Urinary bladder (tissue), 3 donors: ENCODE measurements at regions not wholly inside any gene's neighbourhood (a gene's known extent, or its start where the extent isn't known, plus 50 kb on each side); places are given as distances from the start of the nearest gene placed in this dataset.

ENCODE experiments used
- DNase-seq: peaks from one replicate; pipeline ENCODE4 v3.0.0-alpha.2; 2015; ENCODE audit errors: extremely low spot score
- H3K27ac ChIP-seq: one replicate; pipeline ENCODE4 v1.5.1; 2013; ENCODE audit warnings: low read depth, mild to moderate bottlenecking, moderate library complexity
- H3K36me3 ChIP-seq: one replicate; pipeline ENCODE4 v1.6.1; 2013; ENCODE audit warnings: mild to moderate bottlenecking, moderate library complexity; ENCODE audit not compliant: insufficient read depth
- H3K4me1 ChIP-seq: one replicate; pipeline ENCODE4 v1.6.1; 2013; ENCODE audit warnings: mild to moderate bottlenecking, moderate library complexity; ENCODE audit not compliant: insufficient read depth
- H3K4me3 ChIP-seq: one replicate; pipeline ENCODE4 v1.5.1; 2013; ENCODE audit warnings: low read depth, low read length
- WGBS: extraction: QIAGEN DNeasy Blood & Tissue Kit; methylation state at CpG from one replicate; pipeline ENCODE4 v1.1.7; 2013; 5-methylcytosine and 5-hydroxymethylcytosine counted together
- donor health status: healthy with polysubstance abuse.
- donor health status: healthy.

DNA sequence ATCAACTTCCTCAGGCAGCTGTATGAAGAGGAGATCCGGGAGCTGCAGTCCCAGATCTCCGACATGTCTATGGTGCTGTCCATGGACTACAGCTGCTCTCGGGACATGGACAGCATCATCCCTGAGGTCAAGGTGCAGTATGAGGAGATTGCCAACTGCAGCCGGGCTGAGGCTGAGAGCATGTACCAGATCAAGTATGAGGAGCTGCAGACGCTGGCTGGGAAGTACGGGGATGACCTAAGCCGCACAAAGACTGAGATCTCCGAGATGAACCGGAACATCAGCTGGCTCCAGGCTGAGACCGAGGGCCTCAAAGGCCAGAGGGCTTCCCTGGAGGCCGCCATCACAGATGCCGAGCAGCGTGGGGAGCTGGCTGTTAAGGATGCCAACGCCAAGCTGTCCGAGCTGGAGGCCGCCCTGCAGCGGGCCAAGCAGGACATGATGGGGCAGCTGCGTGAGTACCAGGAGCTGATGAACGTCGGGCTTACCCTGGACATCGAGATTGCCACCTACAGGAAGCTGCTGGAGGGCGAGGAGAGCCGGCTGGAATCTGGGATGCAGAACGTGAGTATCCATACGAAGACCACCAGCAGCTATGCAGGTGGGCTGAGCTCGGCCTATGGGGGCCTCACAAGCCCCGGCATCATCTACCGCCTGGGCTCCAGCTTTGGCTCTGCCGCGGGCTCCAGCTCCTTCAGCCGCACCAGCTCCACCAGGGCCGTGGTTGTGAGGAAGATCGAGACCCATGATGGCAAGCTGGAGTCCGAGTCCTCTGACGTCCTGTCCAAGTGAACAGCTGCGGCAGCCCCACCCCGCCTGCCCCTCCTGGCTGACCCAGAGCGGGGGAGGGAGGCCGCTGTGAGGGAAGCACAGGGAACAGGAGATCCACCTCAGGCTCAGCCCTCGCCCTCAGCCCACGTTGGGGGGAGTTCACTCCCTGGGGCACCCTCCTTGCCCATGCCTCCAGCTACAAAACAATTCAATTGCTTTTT, 84.0 kb downstream of the SEC61B start:
- Histone ChIP-seq H3K27ac (no peak overlapping the region), H3K4me1 (no peaks in the 10 kb centered on the region), H3K36me3 (no peaks in the 10 kb centered on the region), H3K4me3 (no peak overlapping the region)
- WGBS, result 88% methylated on average over 41 of the region's 41 CpGs
- DNase-seq, result no peak

DNA sequence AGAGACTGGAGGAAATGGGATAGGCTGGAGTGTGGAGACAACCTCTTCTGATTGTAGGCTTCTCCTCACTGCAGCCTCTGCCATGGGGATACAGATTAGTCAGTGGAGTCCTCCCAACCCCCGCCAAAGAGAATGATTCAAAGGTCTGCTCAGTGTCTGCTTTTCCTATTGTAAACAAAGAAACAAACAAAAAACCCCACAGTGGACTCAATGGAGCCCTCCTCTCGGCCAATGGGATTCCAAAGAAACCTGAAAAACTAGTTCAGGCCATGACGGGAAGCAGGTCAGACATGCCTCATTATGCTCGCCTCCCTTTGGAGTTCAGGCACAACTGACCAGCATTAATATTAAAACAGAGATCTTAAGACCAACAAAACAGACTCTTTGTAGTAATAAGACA, 85.8 kb downstream of the SEC61B start:
- H3K27ac ChIP-seq, result no peak overlapping the region
- no peak overlapping the region for H3K4me3 ChIP-seq
- no peak for DNase-seq
- 53% methylated on average over 4 of the region's 4 CpGs for WGBS
- H3K36me3 ChIP-seq, result no peaks in the 10 kb centered on the region
- no peaks in the 10 kb centered on the region for H3K4me1 ChIP-seq

DNA sequence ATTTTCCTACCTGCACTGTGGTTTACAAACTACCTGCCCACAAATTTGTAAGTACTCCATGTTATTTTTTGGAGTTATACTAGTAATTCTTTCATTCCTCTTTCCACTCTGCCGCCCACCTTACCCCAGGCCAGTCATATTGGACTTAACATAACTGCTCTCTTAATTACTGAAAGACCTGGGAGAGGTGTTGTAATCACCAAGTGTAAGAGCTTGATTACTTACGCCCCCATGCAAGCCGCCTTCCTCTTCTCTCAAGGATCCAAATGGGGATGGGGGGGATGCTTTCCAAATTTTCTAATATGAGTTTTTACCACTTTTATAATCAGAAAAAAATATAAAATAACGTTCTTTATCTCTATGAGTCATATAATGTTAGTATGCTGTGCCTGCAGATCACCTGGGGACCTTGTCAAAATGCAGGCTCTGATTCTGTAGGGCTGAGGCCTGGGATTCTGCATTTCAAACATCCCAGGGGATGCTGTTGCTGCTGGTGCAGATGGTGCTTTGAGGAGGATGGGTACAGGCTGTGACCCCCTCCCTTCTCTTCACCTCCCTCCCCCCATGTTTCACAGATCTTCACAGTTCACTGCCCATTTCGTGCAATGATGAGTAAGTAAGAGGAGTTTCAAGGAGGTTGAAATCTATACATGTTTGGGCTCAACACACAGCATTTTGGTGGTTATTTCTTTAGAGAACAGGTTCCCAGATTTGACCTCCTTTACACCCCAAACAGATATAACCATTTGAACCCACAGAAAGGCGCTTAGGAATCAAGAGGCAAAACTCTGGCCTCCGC, 87.3 kb downstream of the SEC61B start:
- no peak for DNase-seq

GRCh38 chr9:99312736-99313135, 90.7 kb downstream of the SEC61B start:
- H3K27ac ChIP-seq, result no peak overlapping the region
- no peaks in the 10 kb centered on the region for H3K36me3 ChIP-seq
- 78% methylated on average over 2 of the region's 2 CpGs for WGBS
- no peaks in the 10 kb centered on the region for H3K4me1 ChIP-seq
- no peak overlapping the region for H3K4me3 ChIP-seq
- no peak for DNase-seq

More for the DNA sequence above, 87.3 kb downstream of the SEC61B start:
- Histone ChIP-seq H3K4me1 (no peaks in the 10 kb centered on the region), H3K27ac (no peak overlapping the region), H3K4me3 (no peak overlapping the region), H3K36me3 (no peaks in the 10 kb centered on the region)
- 88% methylated on average over 7 of the region's 7 CpGs for WGBS

DNA sequence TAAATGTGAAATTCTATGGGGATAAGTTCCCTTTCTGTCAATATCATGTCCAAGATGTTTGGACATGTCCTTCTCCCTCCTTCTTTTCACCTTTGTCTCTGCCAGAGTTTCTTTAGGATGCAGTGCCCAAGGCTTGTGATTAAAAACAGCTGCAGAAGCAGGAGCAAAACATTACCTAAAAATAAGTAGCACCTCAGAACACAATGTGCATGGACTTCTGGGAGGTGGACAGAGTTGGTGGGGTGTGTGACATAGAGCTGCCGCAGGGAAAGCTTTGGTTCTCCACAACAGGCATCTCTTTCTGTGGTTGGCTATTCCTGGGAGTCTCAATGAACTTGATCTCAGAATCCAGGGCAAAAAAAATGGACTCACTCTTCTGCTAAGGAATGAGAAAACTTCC, 97.0 kb downstream of the SEC61B start:
- H3K4me1 ChIP-seq, result no peaks in the 10 kb centered on the region
- WGBS, result 93% methylated on average over 1 of the region's 1 CpG
- no peak for DNase-seq

DNA sequence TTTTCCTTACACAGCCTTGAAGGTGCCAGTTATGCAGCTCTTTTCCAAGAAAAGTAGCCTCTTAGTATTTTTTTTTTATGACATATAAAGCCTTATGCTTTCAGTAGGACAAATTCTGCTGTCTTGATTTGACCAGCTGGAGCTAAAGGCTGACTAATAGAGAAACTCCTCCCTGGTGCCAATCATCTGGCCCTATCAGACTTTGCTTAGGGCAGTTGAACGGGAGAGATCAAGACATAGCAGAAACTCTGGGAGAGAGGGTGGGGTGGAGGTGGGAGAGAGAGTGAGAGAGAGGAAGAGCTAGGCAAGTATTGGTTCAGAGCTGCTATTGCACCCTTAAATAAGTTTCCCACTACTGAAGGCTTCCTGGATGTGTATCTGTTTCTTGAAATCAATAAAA, 100.2 kb downstream of the SEC61B start:
- WGBS, result 9% methylated on average over 1 of the region's 1 CpG
- Histone ChIP-seq H3K4me3 (no peak overlapping the region), H3K4me1 (no peaks in the 10 kb centered on the region), H3K27ac (no peak overlapping the region), H3K36me3 (no peaks in the 10 kb centered on the region)
- no peak for DNase-seq

More for the DNA sequence above, 97.0 kb downstream of the SEC61B start:
- H3K4me3 ChIP-seq, result no peak overlapping the region
- no peak overlapping the region for H3K27ac ChIP-seq
- H3K36me3 ChIP-seq, result no peaks in the 10 kb centered on the region

GRCh38 chr9:99326112-99326916, 104.2 kb downstream of the SEC61B start:
- DNase-seq, result no peak
- H3K36me3 ChIP-seq, result no peaks in the 10 kb centered on the region
- H3K27ac ChIP-seq, result no peak overlapping the region
- 74% methylated on average over 5 of the region's 5 CpGs for WGBS
- H3K4me1 ChIP-seq, result no peaks in the 10 kb centered on the region
- H3K4me3 ChIP-seq, result no peak overlapping the region

GRCh38 chr9:99326917-99327189, 104.8 kb downstream of the SEC61B start:
- Histone ChIP-seq H3K4me1 (no peaks in the 10 kb centered on the region), H3K36me3 (no peaks in the 10 kb centered on the region), H3K4me3 (no peak overlapping the region), H3K27ac (no peak overlapping the region)
- 84% methylated on average over 3 of the region's 3 CpGs for WGBS
- DNase-seq, result no peak

DNA sequence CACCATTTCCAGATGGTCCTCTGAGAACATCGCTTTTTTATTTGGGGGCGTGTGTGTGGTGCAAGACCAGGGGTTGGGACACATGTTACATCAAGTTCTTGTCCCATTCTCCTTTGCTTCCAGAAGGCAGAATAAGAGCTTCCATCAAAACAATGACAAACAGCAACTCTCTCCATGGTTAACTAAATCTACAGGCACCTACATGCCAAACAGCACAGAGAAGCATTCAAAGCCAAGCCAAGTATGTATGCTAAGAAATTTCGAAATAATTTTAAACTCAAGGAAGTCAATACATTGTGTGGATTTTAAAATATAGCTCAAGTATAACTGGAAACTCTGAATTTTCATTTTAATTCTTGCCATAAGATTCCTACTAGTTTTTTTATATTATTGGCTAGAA, 105.6 kb downstream of the SEC61B start:
- Histone ChIP-seq H3K27ac (no peak overlapping the region), H3K4me1 (no peaks in the 10 kb centered on the region), H3K4me3 (no peak overlapping the region), H3K36me3 (no peaks in the 10 kb centered on the region)
- 89% methylated on average over 3 of the region's 3 CpGs for WGBS
- DNase-seq, result no peak

- H3K4me1 ChIP-seq, result no peaks in the 10 kb centered on the region
- H3K36me3 ChIP-seq, result no peaks in the 10 kb centered on the region
- no peak overlapping the region for H3K4me3 ChIP-seq
- H3K27ac ChIP-seq, result no peak overlapping the region
- DNase-seq, result no peak
- 86% methylated on average over 4 of the region's 4 CpGs for WGBS
Measured at GRCh38 chr9:99335280-99335679, 113.2 kb downstream of the SEC61B start.

DNA sequence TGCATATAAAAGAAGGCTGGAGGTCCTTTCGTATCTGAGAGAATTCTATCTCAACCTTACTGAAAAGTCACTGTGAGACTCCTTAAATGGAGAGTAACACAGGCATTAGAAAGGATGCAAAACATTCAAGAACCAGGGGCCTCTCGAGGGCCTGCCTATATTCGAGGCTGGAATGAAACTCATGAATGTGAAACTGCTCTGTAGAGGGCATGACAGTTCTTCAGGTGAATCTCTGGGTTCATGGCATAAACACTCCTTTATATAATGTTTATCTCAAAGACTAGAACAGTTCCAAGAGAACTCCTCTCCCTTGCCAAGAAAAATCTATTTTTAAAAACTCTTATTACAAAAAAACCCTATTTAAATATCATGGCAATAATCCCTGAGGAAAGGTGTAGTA, 113.9 kb downstream of the SEC61B start:
- Histone ChIP-seq H3K36me3 (no peaks in the 10 kb centered on the region), H3K4me3 (no peak overlapping the region), H3K27ac (no peak overlapping the region), H3K4me1 (no peaks in the 10 kb centered on the region)
- WGBS, result 31% methylated on average over 3 of the region's 3 CpGs
- DNase-seq, result no peak

- no peaks in the 10 kb centered on the region for H3K36me3 ChIP-seq
- H3K27ac ChIP-seq, result no peak overlapping the region
- H3K4me1 ChIP-seq, result no peaks in the 10 kb centered on the region
- H3K4me3 ChIP-seq, result no peak overlapping the region
- WGBS, result 84% methylated on average over 1 of the region's 1 CpG
- no peak for DNase-seq
Measured at GRCh38 chr9:99336531-99336930, 114.4 kb downstream of the SEC61B start.

DNA sequence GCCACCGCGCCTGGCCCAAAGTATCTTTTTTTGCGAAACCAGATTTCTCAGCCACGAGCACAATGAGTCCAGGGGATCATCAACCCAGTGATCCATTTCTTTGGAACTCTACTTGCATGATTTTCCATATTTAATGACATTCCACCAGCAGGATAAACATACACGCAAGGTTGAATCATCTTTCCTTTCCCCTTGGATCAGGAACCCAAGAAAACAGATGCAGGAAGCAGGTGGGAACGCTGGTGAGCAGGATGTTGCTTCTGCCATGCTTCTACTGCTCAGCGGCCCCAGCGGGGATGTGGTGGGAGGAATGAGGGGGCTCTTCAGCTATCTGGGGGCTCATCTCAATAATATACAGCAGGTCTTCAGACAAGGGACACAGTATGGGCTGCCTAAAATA, 118.2 kb downstream of the SEC61B start:
- no peak overlapping the region for H3K27ac ChIP-seq
- DNase-seq, result no peak
- H3K4me1 ChIP-seq, result no peaks in the 10 kb centered on the region
- H3K4me3 ChIP-seq, result no peak overlapping the region
- 94% methylated on average over 8 of the region's 8 CpGs for WGBS
- H3K36me3 ChIP-seq, result no peaks in the 10 kb centered on the region
